Natural killer cell treated with Interleukin-12 subunit alpha and Interleukin-12 subunit beta and Interleukin-15 and Interleukin-18, amount 100 ng/mL, for 72 hours (primary cell): ENCODE measurements at regions not wholly inside any gene's neighbourhood (a gene's known extent, or its start where the extent isn't known, plus 50 kb on each side); places are given as distances from the start of the nearest gene placed in this dataset.

Source experiments
- ATAC-seq, 2 donors: fragments of 150-1000 bp; cut with Tn5 transposase in 1 of 2; sonication (Bioruptor Pico), chemical (Tn5 transposase) in 1 of 2; 2 replicates each; pipeline ENCODE4 v1.10.0; 2021
- DNase-seq: peaks from one replicate; pipeline ENCODE4 v3.0.0; 2022; ENCODE audit warnings: low spot score
- H3K27ac Mint-ChIP-seq, 2 donors: 1 replicate in 1 of 2; 2 replicates in 1 of 2; pipeline ENCODE4 v1.8.0; 2022; ENCODE audit warnings: mixed read lengths in 2 of 2, mild to moderate bottlenecking in 1 of 2, moderate library complexity in 1 of 2
- H3K27me3 Mint-ChIP-seq, 2 donors: 1 replicate in 1 of 2; 2 replicates in 1 of 2; pipeline ENCODE4 v1.8.0; 2022; ENCODE audit warnings: mixed read lengths in 2 of 2
- H3K36me3 Mint-ChIP-seq: one replicate; pipeline ENCODE4 v1.8.0; 2022; ENCODE audit warnings: mixed read lengths
- H3K4me1 Mint-ChIP-seq, 2 donors: 1 replicate in 1 of 2; 2 replicates in 1 of 2; pipeline ENCODE4 v1.8.0; 2022; ENCODE audit warnings: low read depth in 2 of 2, mixed read lengths in 2 of 2, mild to moderate bottlenecking in 1 of 2
- H3K4me3 Mint-ChIP-seq: one replicate; pipeline ENCODE4 v1.8.0; 2022; ENCODE audit warnings: mixed read lengths
- H3K9me3 Mint-ChIP-seq: 2 replicates; pipeline ENCODE4 v1.8.0; 2022; ENCODE audit warnings: mixed read lengths

DNA sequence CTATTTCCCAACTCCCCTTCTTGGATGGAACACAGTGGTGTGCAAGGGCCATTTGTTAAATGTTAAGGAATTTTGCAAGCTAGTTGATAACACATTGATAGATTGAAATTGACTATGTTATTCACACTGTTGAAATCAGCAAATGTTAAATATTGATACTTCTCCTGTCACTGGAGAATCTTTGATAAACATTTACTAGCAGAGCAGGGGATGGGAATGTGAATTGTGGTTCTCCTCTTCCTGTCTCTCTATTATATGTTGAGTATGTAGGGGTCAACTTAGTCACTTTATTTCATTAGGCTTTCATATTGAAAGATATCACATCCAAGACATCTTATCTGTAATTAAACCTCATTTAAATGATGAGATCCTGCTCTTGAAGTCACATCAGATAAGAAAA, 533.9 kb downstream of the TLR4 start:
- Mint-ChIP-seq H3K27ac (no peak overlapping the region), H3K27me3 (no peaks in the 10 kb centered on the region), H3K36me3 (no peaks in the 10 kb centered on the region), H3K4me3 (no peak overlapping the region), H3K4me1 (no peaks in the 10 kb centered on the region), H3K9me3 (peaks cover 2% of the 10 kb centered on the region)
- DNase-seq (no peak), ATAC-seq (no peak)

DNA sequence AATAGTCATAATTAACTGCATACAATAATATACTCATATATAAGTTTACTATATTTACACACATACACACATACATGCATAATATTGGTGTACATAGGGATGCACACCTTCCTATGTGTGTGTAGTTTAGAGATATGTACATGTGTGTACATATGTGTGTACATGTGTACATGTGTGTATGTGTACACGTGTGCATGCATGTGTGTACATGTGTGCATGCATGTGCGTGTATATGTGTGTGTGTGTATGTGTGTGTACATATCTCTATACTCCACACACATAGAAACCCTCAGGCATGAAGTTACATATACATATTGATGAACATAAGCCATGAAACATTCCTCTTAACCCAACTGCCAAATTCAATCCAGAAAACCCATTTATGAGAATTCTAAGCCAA, 547.8 kb downstream of the TLR4 start:
- H3K4me3 Mint-ChIP-seq: no peak overlapping the region
- no peaks in the 10 kb centered on the region for H3K4me1 Mint-ChIP-seq
- ATAC-seq: no peak
- peaks cover 7% of the 10 kb centered on the region for H3K9me3 Mint-ChIP-seq
- no peaks in the 10 kb centered on the region for H3K27me3 Mint-ChIP-seq
- no peaks in the 10 kb centered on the region for H3K36me3 Mint-ChIP-seq
- no peak overlapping the region for H3K27ac Mint-ChIP-seq
- no peak for DNase-seq

DNA sequence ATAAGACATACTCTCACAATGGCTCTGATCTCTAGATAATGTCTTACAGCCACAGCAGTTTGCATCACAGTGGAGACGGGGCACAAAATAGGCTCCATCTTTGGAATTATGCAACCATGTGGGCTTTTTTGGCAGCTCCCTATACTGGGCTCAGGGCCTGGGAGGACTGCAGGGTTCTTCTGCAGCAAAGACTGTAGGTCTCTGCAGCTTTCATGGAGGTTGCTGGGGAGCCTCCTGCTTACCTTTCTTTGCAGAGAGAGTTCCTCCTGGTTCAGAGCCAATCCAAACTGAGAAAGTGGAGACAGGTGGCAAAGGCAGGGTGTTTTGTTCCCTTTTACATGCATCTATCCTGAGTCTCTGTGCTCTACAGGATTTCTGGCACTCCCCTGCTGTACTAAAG, 558.0 kb downstream of the TLR4 start:
- Mint-ChIP-seq H3K27ac (no peak overlapping the region), H3K27me3 (no peaks in the 10 kb centered on the region), H3K4me3 (no peak overlapping the region), H3K9me3 (peaks cover 13% of the 10 kb centered on the region), H3K4me1 (no peaks in the 10 kb centered on the region), H3K36me3 (no peaks in the 10 kb centered on the region)
- no peak for ATAC-seq
- DNase-seq: no peak

DNA sequence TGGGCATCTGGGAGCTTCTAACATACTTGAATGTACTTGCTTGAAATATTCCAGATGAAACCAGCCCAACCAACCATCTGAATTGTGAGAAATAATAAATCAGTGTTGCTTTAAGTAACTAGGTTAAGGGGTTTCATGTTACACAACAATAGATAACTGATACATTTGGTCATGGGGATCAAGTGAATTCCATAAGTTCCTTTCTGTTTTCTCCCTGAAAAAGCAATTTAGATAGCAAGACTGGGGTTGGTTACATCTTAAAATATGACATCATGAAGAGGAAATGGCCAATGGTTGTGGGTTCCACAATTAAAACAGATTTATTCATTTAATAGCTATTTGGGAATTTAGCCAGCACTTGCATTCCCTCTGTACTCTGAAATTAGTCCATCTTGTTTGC, 559.7 kb downstream of the TLR4 start:
- Mint-ChIP-seq H3K27ac (no peak overlapping the region), H3K4me3 (no peak overlapping the region), H3K36me3 (no peaks in the 10 kb centered on the region), H3K27me3 (no peaks in the 10 kb centered on the region), H3K9me3 (peaks cover 13% of the 10 kb centered on the region), H3K4me1 (no peaks in the 10 kb centered on the region)
- no peak for ATAC-seq
- DNase-seq: no peak

DNA sequence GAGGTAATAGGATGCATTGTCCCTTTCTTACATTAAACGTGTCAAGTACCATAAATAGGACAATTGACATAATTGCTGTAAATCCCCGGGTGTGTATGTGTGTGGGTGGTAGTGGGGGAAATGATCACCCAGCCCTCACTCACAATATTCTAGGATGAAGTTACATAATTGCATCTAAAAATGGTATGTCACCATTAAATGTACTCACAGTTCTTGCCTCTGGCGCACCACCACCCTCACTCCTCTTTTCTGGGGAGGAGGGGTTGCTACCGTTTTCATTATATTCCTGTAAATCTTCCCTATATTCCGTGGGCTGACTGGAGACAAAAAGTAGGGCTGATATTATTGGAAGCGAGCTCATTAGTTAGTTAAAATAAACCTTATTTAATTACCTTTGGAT, 563.8 kb downstream of the TLR4 start:
- no peak overlapping the region for H3K27ac Mint-ChIP-seq
- no peaks in the 10 kb centered on the region for H3K4me1 Mint-ChIP-seq
- no peak overlapping the region for H3K4me3 Mint-ChIP-seq
- H3K36me3 Mint-ChIP-seq: no peaks in the 10 kb centered on the region
- H3K9me3 Mint-ChIP-seq: peaks cover 15% of the 10 kb centered on the region
- DNase-seq (no peak), ATAC-seq (no peak)
- no peaks in the 10 kb centered on the region for H3K27me3 Mint-ChIP-seq

DNA sequence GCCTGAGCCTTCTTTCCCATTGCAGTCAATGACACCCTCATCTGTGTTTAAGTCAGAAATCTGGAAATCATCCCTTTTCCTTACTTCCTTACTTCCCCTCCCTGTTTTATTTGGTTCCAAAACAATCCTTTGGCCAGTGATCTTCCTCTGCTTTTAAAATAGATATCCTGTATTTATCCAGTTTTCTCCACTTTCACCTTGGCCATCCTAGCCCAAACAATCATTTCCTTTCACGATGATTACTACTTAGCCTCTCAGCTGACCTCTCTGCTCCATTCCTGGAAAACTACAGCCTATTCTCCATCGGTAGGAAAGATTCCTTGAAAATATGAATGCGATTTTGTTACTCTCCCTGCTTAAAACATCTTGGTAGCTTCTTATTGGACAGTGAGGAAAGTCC, 565.4 kb downstream of the TLR4 start:
- Mint-ChIP-seq H3K36me3 (no peaks in the 10 kb centered on the region), H3K27ac (no peak overlapping the region), H3K4me3 (no peak overlapping the region), H3K9me3 (peaks cover 14% of the 10 kb centered on the region), H3K27me3 (no peaks in the 10 kb centered on the region), H3K4me1 (no peaks in the 10 kb centered on the region)
- DNase-seq: no peak
- no peak for ATAC-seq

DNA sequence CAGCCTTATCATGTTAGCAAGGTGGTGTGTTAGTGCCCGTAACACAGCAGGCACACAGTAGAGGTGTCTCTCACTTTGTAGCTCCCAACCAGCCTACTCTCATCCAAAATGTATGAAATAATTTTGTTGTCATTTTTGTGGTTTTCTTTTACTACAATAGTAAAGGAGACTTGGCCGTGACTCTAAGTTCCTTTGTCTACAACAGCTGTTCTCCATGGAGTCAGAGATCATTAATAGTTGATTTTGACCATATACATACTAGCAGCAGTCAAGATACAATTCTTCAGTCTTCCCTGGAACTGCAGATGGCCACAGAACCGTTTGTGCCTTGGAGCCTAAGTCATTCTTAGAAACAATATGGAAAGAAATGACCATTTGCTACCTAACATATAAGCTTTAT, 567.1 kb downstream of the TLR4 start:
- Mint-ChIP-seq H3K9me3 (peaks cover 17% of the 10 kb centered on the region), H3K27me3 (no peaks in the 10 kb centered on the region), H3K4me3 (no peak overlapping the region), H3K4me1 (no peaks in the 10 kb centered on the region), H3K27ac (no peak overlapping the region), H3K36me3 (no peaks in the 10 kb centered on the region)
- DNase-seq (no peak), ATAC-seq (no peak)

DNA sequence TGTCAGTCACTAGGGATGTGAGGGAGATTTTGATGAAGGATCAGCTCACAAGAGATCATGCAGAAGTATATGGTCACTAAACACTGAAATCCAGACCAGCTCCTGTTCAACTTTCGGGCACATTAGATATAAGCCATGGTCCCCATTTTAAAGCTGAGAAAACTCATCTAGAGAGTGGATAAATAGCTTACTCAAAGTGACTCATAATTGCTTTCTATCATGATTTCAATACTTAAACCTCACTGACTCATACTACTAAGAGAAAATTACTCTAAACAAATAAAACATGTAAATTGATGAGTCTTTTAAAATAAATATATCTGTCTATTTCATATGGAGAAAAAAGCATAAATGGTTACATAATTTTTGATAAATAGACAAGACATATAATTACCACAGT, 567.7 kb downstream of the TLR4 start:
- Mint-ChIP-seq H3K4me1 (no peaks in the 10 kb centered on the region), H3K4me3 (no peak overlapping the region), H3K27ac (no peak overlapping the region), H3K9me3 (peaks cover 17% of the 10 kb centered on the region), H3K36me3 (no peaks in the 10 kb centered on the region), H3K27me3 (no peaks in the 10 kb centered on the region)
- no peak for DNase-seq
- ATAC-seq: no peak

DNA sequence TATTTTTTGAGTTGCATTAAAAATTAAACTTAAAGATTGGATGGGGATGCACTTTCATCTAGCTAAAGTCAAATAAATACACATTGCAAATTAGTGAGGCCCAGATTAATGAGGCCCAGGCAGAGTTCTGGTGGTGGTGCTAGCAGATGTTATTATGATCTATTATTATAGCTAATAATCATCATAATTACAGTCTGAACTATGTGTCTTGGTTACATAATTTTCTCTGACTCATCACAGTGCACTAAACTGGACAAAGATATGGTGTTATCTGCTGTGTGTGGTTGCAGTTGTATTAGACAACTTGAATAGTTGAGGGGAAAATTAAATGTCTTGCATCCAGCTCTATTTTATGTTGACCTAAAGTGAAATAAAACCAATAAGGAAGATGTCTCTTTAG, 568.8 kb downstream of the TLR4 start:
- peaks cover 17% of the 10 kb centered on the region for H3K9me3 Mint-ChIP-seq
- H3K27ac Mint-ChIP-seq: no peak overlapping the region
- ATAC-seq: no peak

DNA sequence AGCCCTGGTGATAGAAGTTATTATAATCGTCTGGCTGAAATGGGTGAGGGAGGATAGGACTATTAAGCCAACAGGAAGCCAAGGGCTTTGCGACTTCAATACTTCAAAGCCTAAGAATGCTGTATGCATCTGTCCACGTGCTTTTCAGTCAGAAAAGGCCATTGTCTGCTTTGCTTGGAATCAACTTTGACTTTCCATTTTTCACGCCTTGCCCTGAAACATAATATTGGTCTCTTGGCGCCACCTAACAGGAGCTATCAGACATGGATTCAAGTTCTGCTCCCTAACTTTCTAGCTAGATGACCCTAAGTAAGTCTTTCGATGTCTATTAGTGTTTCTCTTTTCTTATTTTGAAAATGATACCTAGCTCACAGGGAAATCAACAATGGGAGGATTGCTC, 572.6 kb downstream of the TLR4 start:
- Mint-ChIP-seq H3K4me1 (no peaks in the 10 kb centered on the region), H3K27ac (no peak overlapping the region), H3K36me3 (no peaks in the 10 kb centered on the region), H3K27me3 (no peaks in the 10 kb centered on the region), H3K9me3 (peaks cover 7% of the 10 kb centered on the region), H3K4me3 (no peak overlapping the region)
- no peak for ATAC-seq
- no peak for DNase-seq

More for the DNA sequence above, 568.8 kb downstream of the TLR4 start:
- Mint-ChIP-seq H3K36me3 (no peaks in the 10 kb centered on the region), H3K4me1 (no peaks in the 10 kb centered on the region), H3K27me3 (no peaks in the 10 kb centered on the region), H3K4me3 (no peak overlapping the region)
- DNase-seq: no peak

DNA sequence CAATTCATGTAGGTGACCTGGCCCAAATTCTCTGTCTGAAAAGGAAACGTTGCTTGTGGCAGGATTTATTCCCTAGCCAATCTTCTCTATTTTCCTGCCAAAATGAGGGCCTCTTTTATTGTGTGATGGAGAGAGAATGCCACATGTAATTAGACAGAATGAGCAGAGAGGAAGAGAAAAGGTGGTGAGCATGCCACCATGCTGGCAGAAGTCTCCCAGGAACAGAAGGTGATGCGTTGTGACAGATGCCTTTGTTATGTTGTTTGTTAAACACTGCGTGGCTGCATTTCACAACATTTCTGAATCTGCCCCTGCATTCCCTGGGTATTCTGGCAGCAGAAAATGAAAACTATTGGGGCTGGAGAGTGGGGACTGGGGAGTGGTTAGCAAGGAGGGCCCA, 577.6 kb downstream of the TLR4 start:
- no peak overlapping the region for H3K4me3 Mint-ChIP-seq
- no peaks in the 10 kb centered on the region for H3K9me3 Mint-ChIP-seq
- no peaks in the 10 kb centered on the region for H3K36me3 Mint-ChIP-seq
- no peak for DNase-seq
- no peaks in the 10 kb centered on the region for H3K4me1 Mint-ChIP-seq
- no peak for ATAC-seq
- no peaks in the 10 kb centered on the region for H3K27me3 Mint-ChIP-seq
- no peak overlapping the region for H3K27ac Mint-ChIP-seq

DNA sequence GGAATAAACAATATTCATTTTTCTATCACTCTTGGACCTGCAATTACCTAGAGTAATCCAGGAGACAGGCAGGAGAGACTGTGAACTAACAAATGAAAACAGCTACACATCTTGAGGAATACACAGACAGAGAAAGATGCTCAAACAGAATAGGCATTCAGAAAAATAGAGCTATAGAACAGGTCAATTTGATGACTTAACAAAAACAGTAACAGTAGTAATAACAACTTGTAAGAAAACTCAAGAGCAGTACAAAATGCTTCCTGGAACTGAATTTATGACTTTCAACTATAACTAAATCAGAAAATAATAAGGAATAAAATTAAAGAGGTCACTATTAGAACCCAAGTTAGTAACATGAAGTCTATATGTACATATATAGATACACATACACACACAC, 579.3 kb downstream of the TLR4 start:
- Mint-ChIP-seq H3K36me3 (no peaks in the 10 kb centered on the region), H3K27me3 (no peaks in the 10 kb centered on the region), H3K9me3 (no peaks in the 10 kb centered on the region), H3K27ac (no peak overlapping the region), H3K4me1 (no peaks in the 10 kb centered on the region), H3K4me3 (no peak overlapping the region)
- ATAC-seq: no peak
- DNase-seq: no peak

DNA sequence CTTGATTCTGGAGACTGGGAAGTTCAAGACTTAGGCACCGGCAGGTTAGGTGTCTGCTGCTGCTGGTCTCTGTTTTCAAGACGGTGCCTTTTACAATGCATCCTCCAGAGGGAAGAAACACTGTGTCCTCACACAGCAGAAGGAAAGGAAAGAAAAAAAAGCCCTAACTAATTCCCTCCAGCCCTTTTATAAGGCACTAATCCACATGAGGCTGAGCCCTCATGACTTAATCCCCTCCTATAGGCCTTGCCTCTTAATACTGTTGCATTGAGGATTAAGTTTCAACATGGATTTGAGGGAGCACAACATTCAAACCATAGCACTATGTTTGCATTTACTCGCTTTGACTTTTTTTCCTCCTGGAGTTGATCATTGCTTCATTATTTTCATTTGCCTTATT, 585.9 kb downstream of the TLR4 start:
- no peak for DNase-seq
- H3K36me3 Mint-ChIP-seq: no peaks in the 10 kb centered on the region
- no peaks in the 10 kb centered on the region for H3K27me3 Mint-ChIP-seq
- no peak overlapping the region for H3K27ac Mint-ChIP-seq
- peaks cover 8% of the 10 kb centered on the region for H3K9me3 Mint-ChIP-seq
- ATAC-seq: no peak
- H3K4me3 Mint-ChIP-seq: no peak overlapping the region
- no peaks in the 10 kb centered on the region for H3K4me1 Mint-ChIP-seq

DNA sequence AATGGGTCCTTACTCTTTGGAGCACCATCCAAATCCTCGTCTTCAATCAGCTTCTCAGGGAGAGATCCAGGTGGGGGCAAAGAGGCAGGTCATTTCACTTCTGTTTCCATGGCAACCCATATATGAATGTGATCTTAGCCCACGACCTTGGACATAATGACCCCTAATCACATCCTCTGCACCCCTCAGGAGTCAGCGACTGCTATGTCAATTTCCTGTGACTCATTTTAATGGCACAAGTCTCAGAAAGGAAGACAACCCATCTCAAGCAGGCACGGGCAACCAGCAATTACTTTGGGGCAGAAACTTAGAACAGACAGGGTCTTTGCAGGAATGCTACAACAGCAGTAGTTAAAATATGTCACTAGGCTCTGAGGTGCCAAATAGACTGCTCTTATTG, 591.2 kb downstream of the TLR4 start:
- H3K4me3 Mint-ChIP-seq: no peak overlapping the region
- ATAC-seq: no peak
- no peaks in the 10 kb centered on the region for H3K27me3 Mint-ChIP-seq
- H3K9me3 Mint-ChIP-seq: peaks cover 16% of the 10 kb centered on the region
- DNase-seq: no peak
- H3K36me3 Mint-ChIP-seq: no peaks in the 10 kb centered on the region
- no peak overlapping the region for H3K27ac Mint-ChIP-seq
- no peaks in the 10 kb centered on the region for H3K4me1 Mint-ChIP-seq

DNA sequence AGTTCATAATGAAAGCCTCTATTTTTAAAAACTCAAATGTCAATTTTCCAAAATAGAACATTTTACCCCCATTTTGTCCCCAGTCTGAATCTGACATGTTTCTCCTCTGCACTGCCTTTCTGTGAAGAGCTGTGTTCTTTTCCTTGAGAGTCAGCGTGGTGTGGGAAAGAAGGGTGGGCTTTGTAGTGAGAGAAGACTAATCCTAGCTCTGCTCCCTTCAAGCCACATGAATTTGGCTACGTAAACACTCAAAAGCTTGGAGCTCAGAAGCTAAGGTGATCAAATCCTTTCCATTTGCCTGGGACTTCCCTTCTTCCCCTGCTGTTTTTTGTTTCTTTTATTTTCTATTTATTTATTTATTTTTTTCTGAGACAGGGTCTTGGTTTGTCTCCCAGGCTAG, 598.5 kb downstream of the TLR4 start:
- ATAC-seq (no peak), DNase-seq (no peak)
- H3K27ac Mint-ChIP-seq: no peak overlapping the region
- H3K27me3 Mint-ChIP-seq: no peaks in the 10 kb centered on the region
- H3K36me3 Mint-ChIP-seq: no peaks in the 10 kb centered on the region
- H3K4me3 Mint-ChIP-seq: no peak overlapping the region
- peaks cover 13% of the 10 kb centered on the region for H3K9me3 Mint-ChIP-seq
- H3K4me1 Mint-ChIP-seq: no peaks in the 10 kb centered on the region

DNA sequence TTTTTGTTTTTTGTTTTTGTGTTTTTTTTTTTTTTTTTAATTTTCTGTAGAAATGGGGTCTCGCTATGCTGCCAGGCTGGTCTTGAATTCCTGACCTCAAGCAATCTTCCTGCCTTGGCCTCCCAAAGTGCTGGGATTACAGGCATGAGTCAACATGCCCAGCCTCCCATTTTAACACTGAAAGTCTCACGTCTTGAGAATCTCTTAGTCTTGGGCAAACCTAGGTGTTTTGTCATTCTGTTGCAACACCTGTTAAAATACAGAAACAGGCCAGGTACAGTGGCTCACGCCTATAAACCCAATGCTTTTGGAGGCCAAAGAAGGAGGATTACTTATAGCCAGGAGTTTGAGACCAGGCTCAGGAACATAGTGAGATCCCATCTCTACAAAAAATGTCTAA, 599.0 kb downstream of the TLR4 start:
- Mint-ChIP-seq H3K36me3 (no peaks in the 10 kb centered on the region), H3K9me3 (peaks cover 11% of the 10 kb centered on the region), H3K27ac (no peak overlapping the region), H3K4me3 (no peak overlapping the region), H3K27me3 (no peaks in the 10 kb centered on the region), H3K4me1 (no peaks in the 10 kb centered on the region)
- ATAC-seq: no peak
- no peak for DNase-seq
